ENCODE measurements at regions not wholly inside any gene's neighbourhood (a gene's known extent, or its start where the extent isn't known, plus 50 kb on each side); places are given as distances from the start of the nearest gene placed in this dataset.

DNA sequence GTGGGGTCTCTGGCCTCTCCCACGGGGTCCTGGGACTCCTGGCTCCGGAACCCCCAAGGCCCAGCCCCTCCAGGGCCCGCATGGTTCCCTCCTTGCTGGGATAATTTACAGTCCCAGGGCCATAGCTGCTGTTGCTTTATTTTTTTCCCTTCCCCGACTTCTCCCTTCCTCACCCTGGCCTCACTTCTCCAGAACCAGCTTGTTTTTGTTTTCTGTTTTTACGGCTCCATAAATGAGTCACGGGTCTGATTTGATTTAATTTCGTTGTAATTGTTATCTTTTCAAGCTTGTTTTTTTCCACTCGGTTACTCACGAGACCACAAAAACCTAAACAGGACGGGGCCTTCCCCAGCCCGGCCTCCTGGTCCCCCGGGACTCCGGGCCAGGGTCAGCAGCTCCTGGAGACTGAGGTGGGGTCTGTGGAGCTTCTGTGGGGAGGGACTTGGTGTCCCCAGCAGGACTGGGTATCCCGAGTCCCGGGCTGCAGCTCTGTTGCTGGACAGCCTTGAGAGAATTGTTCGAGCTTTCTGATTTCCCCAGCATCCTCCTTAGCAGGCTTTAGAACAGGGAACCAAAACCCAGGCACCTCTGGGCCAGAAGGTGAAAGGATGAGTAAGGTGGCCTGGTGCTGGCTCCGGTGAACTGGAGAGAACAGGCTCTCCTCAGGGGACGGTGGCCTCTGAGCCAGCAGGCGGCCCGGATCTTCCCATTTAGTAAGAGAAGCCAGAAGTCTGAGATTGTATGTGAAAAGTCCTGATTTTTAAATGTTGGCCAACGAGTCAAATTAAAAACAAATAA, 94.9 kb downstream of the CEBPB start:
- WGBS, 2 donors = 47 to 51% methylated on average over 21 of the region's 21 CpGs
- no peak overlapping the region for H3K4me3 ChIP-seq (ENCODE audit: low read depth, poor library complexity, severe bottlenecking)
- intact Hi-C loops (cut with DNase I; ENCODE audit: low total_unique reads) = no loop called here
- peak in 1 of 2 donors; percentile 91 for DNase-seq (ENCODE audit: low spot score in 2 of 2)
- TF ChIP-seq POLR2A (IDR thresholded peaks at IDR 0.05) (no peak), CTCF (IDR thresholded peaks at IDR 0.05) (no peak)

DNA sequence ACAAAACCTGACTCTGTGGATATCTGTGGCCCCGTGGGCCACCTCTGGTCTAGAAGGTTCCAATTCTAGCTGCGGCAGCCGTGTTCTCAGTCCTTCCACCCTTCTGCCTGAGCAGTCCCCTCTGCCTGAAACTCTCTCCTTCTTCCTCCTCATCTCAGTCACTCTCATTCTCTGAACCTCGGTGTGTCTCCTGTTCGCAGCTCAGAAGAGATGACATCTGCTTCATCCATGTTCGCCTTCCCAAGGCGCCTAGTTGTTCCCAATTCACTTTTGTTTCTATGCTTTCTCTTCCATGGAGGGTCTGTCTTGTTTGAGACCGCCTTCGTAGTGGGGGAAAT, 95.5 kb downstream of the CEBPB start:
- 56 to 60% methylated on average over 9 of the region's 9 CpGs for WGBS, 2 donors
- DNase-seq (ENCODE audit: low spot score in 2 of 2) = no peak
- H3K4me3 ChIP-seq (ENCODE audit: low read depth, poor library complexity, severe bottlenecking) = no peak overlapping the region
- intact Hi-C loops (cut with DNase I; ENCODE audit: low total_unique reads) = no loop called here
- no peak for TF ChIP-seq POLR2A (IDR thresholded peaks at IDR 0.05)
- no peak for TF ChIP-seq CTCF (IDR thresholded peaks at IDR 0.05)

DNA sequence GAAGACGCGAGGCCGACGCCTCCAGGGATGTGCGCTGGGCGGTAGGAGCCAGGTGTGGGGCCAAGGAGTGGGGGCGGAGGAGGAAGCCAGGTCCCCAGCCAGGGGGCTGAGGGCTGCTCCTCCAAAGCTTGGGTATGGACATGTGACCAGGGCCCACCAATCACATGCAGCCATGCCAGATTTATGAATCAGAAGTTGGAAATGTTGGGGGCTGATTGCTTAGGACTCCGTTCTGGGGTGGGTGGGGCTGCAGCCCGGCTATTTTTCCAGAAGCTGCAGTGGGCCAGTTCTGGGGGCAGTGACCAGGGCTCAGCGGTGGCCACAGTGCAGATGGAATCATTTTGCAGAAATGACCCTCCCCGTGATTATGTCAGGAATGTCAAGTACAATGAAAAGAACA, 96.0 kb downstream of the CEBPB start:
- DNase-seq (ENCODE audit: low spot score in 2 of 2) = peak; percentile 71 to 92
- 47 to 52% methylated on average over 11 of the region's 11 CpGs for WGBS, 2 donors
- no peak overlapping the region for H3K4me3 ChIP-seq (ENCODE audit: low read depth, poor library complexity, severe bottlenecking)
- TF ChIP-seq POLR2A (IDR thresholded peaks at IDR 0.05) (no peak), CTCF (IDR thresholded peaks at IDR 0.05) (no peak)
- intact Hi-C loops (cut with DNase I; ENCODE audit: low total_unique reads) = no loop called here

- intact Hi-C loops (cut with DNase I; ENCODE audit: low total_unique reads) = no loop called here
- TF ChIP-seq POLR2A (IDR thresholded peaks at IDR 0.05) = no peak
- no peak for TF ChIP-seq CTCF (IDR thresholded peaks at IDR 0.05)
- H3K4me3 ChIP-seq (ENCODE audit: low read depth, poor library complexity, severe bottlenecking) = no peak overlapping the region
- WGBS, 2 donors = 78 to 89% methylated on average over 4 of the region's 4 CpGs
- no peak for DNase-seq (ENCODE audit: low spot score in 2 of 2)
Observed at GRCh38 chr20:50287512-50287911, 96.9 kb downstream of the CEBPB start.

GRCh38 chr20:50288128-50288623, 97.5 kb downstream of the CEBPB start:
- TF ChIP-seq CTCF (IDR thresholded peaks at IDR 0.05) (no peak), POLR2A (IDR thresholded peaks at IDR 0.05) (no peak)
- intact Hi-C loops (cut with DNase I; ENCODE audit: low total_unique reads) = no loop called here
- 74 to 81% methylated on average over 6 of the region's 6 CpGs for WGBS, 2 donors
- no peak for DNase-seq (ENCODE audit: low spot score in 2 of 2)
- H3K4me3 ChIP-seq (ENCODE audit: low read depth, poor library complexity, severe bottlenecking) = no peak overlapping the region

DNA sequence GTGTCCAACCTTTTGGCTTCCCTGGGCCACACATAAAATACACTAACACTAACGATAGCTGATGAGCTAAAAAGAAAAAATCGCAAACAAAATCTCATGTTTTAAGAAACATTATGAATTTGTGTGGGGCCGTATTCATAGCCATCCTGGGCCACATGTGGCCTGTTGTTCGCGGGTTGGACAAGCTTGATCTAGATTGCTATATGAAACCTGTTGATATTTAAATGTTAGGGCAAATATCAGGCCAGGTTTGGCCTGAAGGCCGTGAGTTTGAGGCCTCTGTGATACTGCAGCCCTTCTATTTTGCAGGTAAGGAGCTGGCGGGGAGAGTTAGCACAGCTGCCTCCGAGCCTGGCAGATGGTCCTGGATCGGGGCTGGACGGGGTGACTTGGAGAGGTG, 99.0 kb downstream of the CEBPB start:
- TF ChIP-seq POLR2A (IDR thresholded peaks at IDR 0.05) (no peak), CTCF (IDR thresholded peaks at IDR 0.05) (no peak)
- 96% methylated on average over 10 of the region's 10 CpGs for WGBS, 2 donors

More for the DNA sequence above, 99.0 kb downstream of the CEBPB start:
- intact Hi-C loops (cut with DNase I; ENCODE audit: low total_unique reads) = no loop called here
- no peak overlapping the region for H3K4me3 ChIP-seq (ENCODE audit: low read depth, poor library complexity, severe bottlenecking)
- no peak for DNase-seq (ENCODE audit: low spot score in 2 of 2)

All from lower leg skin (tissue), 4 donors.